PC-9 (cell line): ENCODE measurements at regions not wholly inside any gene's neighbourhood (a gene's known extent, or its start where the extent isn't known, plus 50 kb on each side); places are given as distances from the start of the nearest gene placed in this dataset.

Experiments used
- BruUV-seq: library from RNA; stranded (reverse); fragments of 400-500 nt; replicated peaks from 2 replicates; lab custom pipeline; 2021; lab: Mats Ljungman, UMichigan
- CTCF ChIA-PET: fragments of 300-600 bp; sonication (Branson Sonifier 250); formaldehyde crosslinking; loops from one replicate; lab custom pipeline; 2022; ENCODE audit warnings: antibody characterized with exemption; lab: Charles Lee
- POLR2A ChIA-PET: fragments of 300-600 bp; sonication (Branson Sonifier 250); formaldehyde crosslinking; loops from one replicate; lab custom pipeline; 2022; ENCODE audit warnings: antibody characterized with exemption; ENCODE audit not compliant: unreplicated experiment; lab: Charles Lee
- DNase-seq, 2 experiments: peaks; one replicate each; pipeline versions ENCODE4 v3.0.0 to v3.0.0-alpha.2; 2015 to 2022; ENCODE audit warnings: mixed read lengths in 1 of 2
- H2AFZ ChIP-seq: fragments of 200-600 bp; sonication (generic); 2 replicates; pipeline ENCODE4 v1.8.1; 2017; ENCODE audit warnings: antibody characterized with exemption
- H3F3A ChIP-seq: fragments of 200-600 bp; sonication (generic); 2 replicates; pipeline ENCODE4 v1.8.1; 2017; ENCODE audit warnings: antibody characterized with exemption, mild to moderate bottlenecking, low read depth; ENCODE audit not compliant: insufficient read depth
- H3K27ac ChIP-seq: fragments of 200-600 bp; sonication (generic); 2 replicates; pipeline ENCODE4 v1.6.1; 2016; ENCODE audit warnings: mixed run types
- H3K27me3 ChIP-seq: fragments of 200-600 bp; sonication (generic); 2 replicates; pipeline ENCODE4 v1.6.1; 2016; ENCODE audit warnings: low read depth, mixed run types; ENCODE audit not compliant: insufficient read depth
- H3K36me3 ChIP-seq: fragments of 200-600 bp; sonication (generic); 2 replicates; pipeline ENCODE4 v1.6.1; 2016; ENCODE audit warnings: low read depth, mixed run types
- H3K4me1 ChIP-seq: fragments of 200-600 bp; sonication (generic); replicated peaks from 2 replicates; pipeline ENCODE4 v1.6.1; 2016; ENCODE audit warnings: mixed run types; ENCODE audit not compliant: insufficient read depth
- H3K4me2 ChIP-seq: fragments of 200-600 bp; sonication (generic); 2 replicates; pipeline ENCODE4 v1.6.1; 2017; ENCODE audit warnings: mixed run types
- H3K4me3 ChIP-seq: fragments of 200-600 bp; sonication (generic); 2 replicates; pipeline ENCODE4 v1.6.1; 2016; ENCODE audit warnings: mixed run types
- H3K79me2 ChIP-seq: fragments of 200-600 bp; sonication (generic); 2 replicates; pipeline ENCODE4 v1.6.1; 2017; ENCODE audit warnings: low read depth, mixed run types
- H3K9me2 ChIP-seq: fragments of 200-600 bp; sonication (generic); 2 replicates; pipeline ENCODE4 v1.8.1; 2017; ENCODE audit warnings: mild to moderate bottlenecking; ENCODE audit not compliant: insufficient read depth
- H3K9me3 ChIP-seq: fragments of 200-600 bp; sonication (generic); 2 replicates; pipeline ENCODE4 v1.8.1; 2016; ENCODE audit warnings: low read depth; ENCODE audit not compliant: insufficient read depth
- H4K20me1 ChIP-seq: fragments of 200-600 bp; sonication (generic); 2 replicates; pipeline ENCODE4 v1.8.1; 2017; ENCODE audit not compliant: insufficient read depth
- EZH2 ChIP-seq: fragments of 200-600 bp; sonication (generic); IDR thresholded peaks from 2 replicates; pipeline ENCODE4 v1.8.0; 2017; ENCODE audit warnings: antibody characterized with exemption, low read depth
- intact Hi-C: fragments of 100-400 bp; cut with micrococcal nuclease; formaldehyde crosslinking; loops from one replicate; pipeline ENCODE4 v1.10.0; 2022; ENCODE audit not compliant: unreplicated experiment
- TF ChIP-seq, protein P1 (sequence below): fragments of 200-600 bp; sonication (generic); conservative IDR thresholded peaks from 2 replicates; pipeline ENCODE4 v1.6.1; 2017; ENCODE audit warnings: mixed run types, antibody characterized with exemption, mild to moderate bottlenecking, moderate library complexity

DNA sequence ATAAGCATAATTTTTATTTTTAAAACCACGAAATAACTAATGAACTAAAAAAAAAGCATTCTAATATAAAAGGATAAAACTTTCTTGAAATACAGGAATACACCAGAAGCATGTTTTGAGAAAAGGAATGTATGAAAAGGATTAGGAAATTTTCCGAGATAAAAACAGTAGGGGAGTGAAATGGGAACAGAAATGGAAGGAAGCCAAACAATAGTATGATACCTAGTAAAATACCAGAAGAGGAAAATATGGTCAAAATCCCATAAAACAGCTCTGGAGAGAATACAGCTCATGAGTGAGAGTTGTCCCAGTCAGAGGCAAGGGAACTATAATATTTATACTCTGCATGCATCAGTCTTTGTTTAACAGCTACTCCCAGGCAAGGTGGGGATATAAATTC lies 1016.2 kb downstream of the SLC6A15 start:
- Histone ChIP-seq H3F3A (no peaks in the 10 kb centered on the region), H3K9me2 (no peaks in the 10 kb centered on the region), H3K27me3 (no peaks in the 10 kb centered on the region), H3K27ac (no peak overlapping the region), H2AFZ (no peak overlapping the region), H3K79me2 (no peaks in the 10 kb centered on the region), H4K20me1 (no peaks in the 10 kb centered on the region), H3K4me3 (no peak overlapping the region), H3K9me3 (no peaks in the 10 kb centered on the region), H3K36me3 (no peaks in the 10 kb centered on the region), H3K4me1 (no peaks in the 10 kb centered on the region), H3K4me2 (no peak overlapping the region)
- ChIA-PET CTCF (no interaction called here), POLR2A (no interaction called here)
- no peak for DNase-seq
- BruUV-seq, result no TSS peak
- intact Hi-C loops, result no loop called here
- TF ChIP-seq, protein P1, sequence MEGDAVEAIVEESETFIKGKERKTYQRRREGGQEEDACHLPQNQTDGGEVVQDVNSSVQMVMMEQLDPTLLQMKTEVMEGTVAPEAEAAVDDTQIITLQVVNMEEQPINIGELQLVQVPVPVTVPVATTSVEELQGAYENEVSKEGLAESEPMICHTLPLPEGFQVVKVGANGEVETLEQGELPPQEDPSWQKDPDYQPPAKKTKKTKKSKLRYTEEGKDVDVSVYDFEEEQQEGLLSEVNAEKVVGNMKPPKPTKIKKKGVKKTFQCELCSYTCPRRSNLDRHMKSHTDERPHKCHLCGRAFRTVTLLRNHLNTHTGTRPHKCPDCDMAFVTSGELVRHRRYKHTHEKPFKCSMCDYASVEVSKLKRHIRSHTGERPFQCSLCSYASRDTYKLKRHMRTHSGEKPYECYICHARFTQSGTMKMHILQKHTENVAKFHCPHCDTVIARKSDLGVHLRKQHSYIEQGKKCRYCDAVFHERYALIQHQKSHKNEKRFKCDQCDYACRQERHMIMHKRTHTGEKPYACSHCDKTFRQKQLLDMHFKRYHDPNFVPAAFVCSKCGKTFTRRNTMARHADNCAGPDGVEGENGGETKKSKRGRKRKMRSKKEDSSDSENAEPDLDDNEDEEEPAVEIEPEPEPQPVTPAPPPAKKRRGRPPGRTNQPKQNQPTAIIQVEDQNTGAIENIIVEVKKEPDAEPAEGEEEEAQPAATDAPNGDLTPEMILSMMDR, result no peak
- no peak for TF ChIP-seq EZH2

DNA sequence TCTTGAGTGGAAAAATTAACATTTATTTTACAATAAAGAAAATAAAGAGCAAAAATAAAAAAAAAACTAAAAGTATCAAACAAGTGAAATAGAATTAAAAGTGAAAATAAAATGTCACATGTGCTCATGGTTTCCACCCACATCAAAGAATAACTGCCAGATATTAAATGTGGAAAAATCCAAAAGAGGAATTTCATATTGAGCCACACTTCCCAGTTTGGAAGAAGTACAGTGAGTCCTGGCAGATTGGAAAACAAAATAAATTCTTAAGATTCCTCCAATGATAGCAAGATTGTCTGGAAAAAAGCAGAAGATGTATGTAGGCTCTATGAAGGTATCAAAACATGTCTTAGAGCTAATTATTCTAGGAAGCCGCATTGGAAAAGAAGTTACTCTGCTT lies 1019.5 kb downstream of the SLC6A15 start:
- BruUV-seq, result no TSS peak
- no peaks in the 10 kb centered on the region for H4K20me1 ChIP-seq
- TF ChIP-seq, protein P1, result no peak
- no peak for TF ChIP-seq EZH2
- H3K4me1 ChIP-seq, result no peaks in the 10 kb centered on the region
- POLR2A ChIA-PET, result no interaction called here
- CTCF ChIA-PET, result no interaction called here
- H3K27ac ChIP-seq, result no peak overlapping the region
- H2AFZ ChIP-seq, result no peak overlapping the region
- intact Hi-C loops, result no loop called here
- H3K4me3 ChIP-seq, result no peak overlapping the region
- no peaks in the 10 kb centered on the region for H3K9me3 ChIP-seq
- no peaks in the 10 kb centered on the region for H3K79me2 ChIP-seq
- H3K36me3 ChIP-seq, result no peaks in the 10 kb centered on the region
- H3K4me2 ChIP-seq, result no peak overlapping the region
- DNase-seq, result no peak
- H3K27me3 ChIP-seq, result no peaks in the 10 kb centered on the region
- H3K9me2 ChIP-seq, result no peaks in the 10 kb centered on the region
- no peaks in the 10 kb centered on the region for H3F3A ChIP-seq

DNA sequence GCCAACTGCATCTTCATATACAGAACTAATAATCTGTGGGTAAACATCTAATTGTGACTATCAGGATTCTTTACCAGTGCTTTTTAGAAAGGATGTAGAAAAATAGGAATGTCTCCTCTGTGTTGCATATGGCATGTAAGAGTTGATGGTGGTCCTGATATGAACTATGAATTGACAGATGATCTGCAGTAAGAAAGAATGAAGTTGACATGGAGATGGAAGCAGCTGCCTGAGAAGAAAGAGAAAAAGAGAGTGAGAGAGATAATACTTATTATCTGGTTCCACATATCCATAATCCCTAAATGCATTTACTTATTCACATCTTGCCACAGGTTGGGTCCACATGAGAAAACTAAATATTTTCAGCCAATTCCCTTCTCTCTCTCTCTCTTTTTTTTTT lies 1022.9 kb downstream of the SLC6A15 start:
- no peaks in the 10 kb centered on the region for H3K79me2 ChIP-seq
- no peaks in the 10 kb centered on the region for H3K9me2 ChIP-seq
- H3K27ac ChIP-seq, result no peak overlapping the region
- no TSS peak for BruUV-seq
- ChIA-PET POLR2A (no interaction called here), CTCF (no interaction called here)
- TF ChIP-seq EZH2, result no peak
- TF ChIP-seq, protein P1, result no peak
- H3K36me3 ChIP-seq, result no peaks in the 10 kb centered on the region
- H3K9me3 ChIP-seq, result no peaks in the 10 kb centered on the region
- no peaks in the 10 kb centered on the region for H3F3A ChIP-seq
- intact Hi-C loops, result no loop called here
- no peak overlapping the region for H3K4me3 ChIP-seq
- DNase-seq, result no peak
- H3K4me2 ChIP-seq, result no peak overlapping the region
- no peaks in the 10 kb centered on the region for H3K27me3 ChIP-seq
- no peak overlapping the region for H2AFZ ChIP-seq
- no peaks in the 10 kb centered on the region for H4K20me1 ChIP-seq
- H3K4me1 ChIP-seq, result no peaks in the 10 kb centered on the region
